ENCODE measurements at regions not wholly inside any gene's neighbourhood (a gene's known extent, or its start where the extent isn't known, plus 50 kb on each side); places are given as distances from the start of the nearest gene placed in this dataset.

GRCh38 chr5:3995954-3996619, 400.5 kb downstream of the IRX1 start:
- H3K4me3 ChIP-seq (ENCODE audit: low read length in 3 of 3): no peak overlapping the region
- H3K27ac ChIP-seq (ENCODE audit: low read depth in 2 of 2, low read length in 2 of 2): no peak overlapping the region
- TF ChIP-seq, protein P1, sequence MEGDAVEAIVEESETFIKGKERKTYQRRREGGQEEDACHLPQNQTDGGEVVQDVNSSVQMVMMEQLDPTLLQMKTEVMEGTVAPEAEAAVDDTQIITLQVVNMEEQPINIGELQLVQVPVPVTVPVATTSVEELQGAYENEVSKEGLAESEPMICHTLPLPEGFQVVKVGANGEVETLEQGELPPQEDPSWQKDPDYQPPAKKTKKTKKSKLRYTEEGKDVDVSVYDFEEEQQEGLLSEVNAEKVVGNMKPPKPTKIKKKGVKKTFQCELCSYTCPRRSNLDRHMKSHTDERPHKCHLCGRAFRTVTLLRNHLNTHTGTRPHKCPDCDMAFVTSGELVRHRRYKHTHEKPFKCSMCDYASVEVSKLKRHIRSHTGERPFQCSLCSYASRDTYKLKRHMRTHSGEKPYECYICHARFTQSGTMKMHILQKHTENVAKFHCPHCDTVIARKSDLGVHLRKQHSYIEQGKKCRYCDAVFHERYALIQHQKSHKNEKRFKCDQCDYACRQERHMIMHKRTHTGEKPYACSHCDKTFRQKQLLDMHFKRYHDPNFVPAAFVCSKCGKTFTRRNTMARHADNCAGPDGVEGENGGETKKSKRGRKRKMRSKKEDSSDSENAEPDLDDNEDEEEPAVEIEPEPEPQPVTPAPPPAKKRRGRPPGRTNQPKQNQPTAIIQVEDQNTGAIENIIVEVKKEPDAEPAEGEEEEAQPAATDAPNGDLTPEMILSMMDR (IDR thresholded peaks at IDR 0.05; ENCODE audit: borderline replicate concordance, extremely low read depth, insufficient read depth): no peak
- intact Hi-C loops (cut with DNase I): no loop called here
- no peaks in the 10 kb centered on the region for H3K27me3 ChIP-seq (ENCODE audit: control insufficient read depth, insufficient read depth, low read length)
- peaks cover 0 to 2% (median 0%) of the 10 kb centered on the region in 3 donors for H3K4me1 ChIP-seq (ENCODE audit: control insufficient read depth in 2 of 3, insufficient read depth in 2 of 3, low read depth in 1 of 3, low read length in 3 of 3)
- H3K36me3 ChIP-seq (ENCODE audit: control insufficient read depth in 2 of 3, insufficient read depth in 3 of 3, low read length in 3 of 3): no peaks in the 10 kb centered on the region
- H3K9me3 ChIP-seq (ENCODE audit: control insufficient read depth in 2 of 3, insufficient read depth in 1 of 3, low read length in 3 of 3): no peaks in the 10 kb centered on the region
- H3K9ac ChIP-seq (ENCODE audit: low read length in 3 of 3): no peak overlapping the region
- DNase-seq: peak in 1 of 5 donors; percentile 27
- FAIRE-seq: no peak

- no peak overlapping the region for H3K9ac ChIP-seq (ENCODE audit: low read length in 3 of 3)
- no peak for FAIRE-seq
- no peaks in the 10 kb centered on the region for H3K36me3 ChIP-seq (ENCODE audit: control insufficient read depth in 2 of 3, insufficient read depth in 3 of 3, low read length in 3 of 3)
- intact Hi-C loops (cut with DNase I): no loop called here
- no peak overlapping the region for H3K27ac ChIP-seq (ENCODE audit: low read depth in 2 of 2, low read length in 2 of 2)
- H3K4me1 ChIP-seq (ENCODE audit: control insufficient read depth in 2 of 3, insufficient read depth in 2 of 3, low read depth in 1 of 3, low read length in 3 of 3): peaks cover 0 to 2% (median 0%) of the 10 kb centered on the region in 3 donors
- no peaks in the 10 kb centered on the region for H3K9me3 ChIP-seq (ENCODE audit: control insufficient read depth in 2 of 3, insufficient read depth in 1 of 3, low read length in 3 of 3)
- TF ChIP-seq, protein P1 (IDR thresholded peaks at IDR 0.05; ENCODE audit: borderline replicate concordance, extremely low read depth, insufficient read depth): no peak
- no peak overlapping the region for H3K4me3 ChIP-seq (ENCODE audit: low read length in 3 of 3)
- no peaks in the 10 kb centered on the region for H3K27me3 ChIP-seq (ENCODE audit: control insufficient read depth, insufficient read depth, low read length)
- peak in 4 of 5 donors; percentile 62 to 74 (median 65) for DNase-seq
Measured at GRCh38 chr5:3996707-3997336, 401.2 kb downstream of the IRX1 start.

GRCh38 chr5:3997670-3998069, 402.0 kb downstream of the IRX1 start:
- no peak overlapping the region for H3K9ac ChIP-seq (ENCODE audit: low read length in 3 of 3)
- FAIRE-seq: no peak
- H3K9me3 ChIP-seq (ENCODE audit: control insufficient read depth in 2 of 3, insufficient read depth in 1 of 3, low read length in 3 of 3): no peaks in the 10 kb centered on the region
- no peaks in the 10 kb centered on the region for H3K27me3 ChIP-seq (ENCODE audit: control insufficient read depth, insufficient read depth, low read length)
- no peaks in the 10 kb centered on the region for H3K36me3 ChIP-seq (ENCODE audit: control insufficient read depth in 2 of 3, insufficient read depth in 3 of 3, low read length in 3 of 3)
- TF ChIP-seq, protein P1 (IDR thresholded peaks at IDR 0.05; ENCODE audit: borderline replicate concordance, extremely low read depth, insufficient read depth): no peak
- no peak overlapping the region for H3K27ac ChIP-seq (ENCODE audit: low read depth in 2 of 2, low read length in 2 of 2)
- no peak for DNase-seq
- intact Hi-C loops (cut with DNase I): no loop called here
- H3K4me1 ChIP-seq (ENCODE audit: control insufficient read depth in 2 of 3, insufficient read depth in 2 of 3, low read depth in 1 of 3, low read length in 3 of 3): peaks cover 0 to 2% (median 0%) of the 10 kb centered on the region in 3 donors
- no peak overlapping the region for H3K4me3 ChIP-seq (ENCODE audit: low read length in 3 of 3)

Measured in kidney (tissue), 13 donors.